HG03103 (cell line): ENCODE measurements at regions not wholly inside any gene's neighbourhood (a gene's known extent, or its start where the extent isn't known, plus 50 kb on each side); places are given as distances from the start of the nearest gene placed in this dataset.

ENCODE experiments used
- ATAC-seq: cut with Tn5 transposase; IDR thresholded peaks from one replicate; pipeline ENCODE4 v1.9.1; 2021; ENCODE audit warnings: low read depth; ENCODE audit not compliant: unreplicated experiment

DNA sequence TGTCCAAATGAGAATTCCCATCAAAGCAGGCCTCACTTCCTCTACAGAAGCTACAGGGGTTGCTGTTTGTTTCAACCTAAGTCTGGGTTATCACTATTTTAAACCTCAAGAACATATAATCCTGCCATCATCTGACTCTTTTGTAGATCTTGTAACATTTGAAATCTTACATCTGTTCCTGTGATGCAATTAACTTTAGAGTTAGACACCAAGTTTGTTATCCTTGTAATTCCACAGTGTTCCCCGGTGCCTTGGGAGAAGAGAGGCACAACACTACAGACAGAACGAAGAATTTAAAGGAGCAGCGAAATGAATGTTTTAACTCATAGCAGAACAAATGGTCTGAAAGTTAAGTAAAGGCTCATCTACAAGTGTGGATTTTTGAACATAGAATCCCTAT lies 116.1 kb downstream of the UCHL5 start:
- no peak for ATAC-seq

DNA sequence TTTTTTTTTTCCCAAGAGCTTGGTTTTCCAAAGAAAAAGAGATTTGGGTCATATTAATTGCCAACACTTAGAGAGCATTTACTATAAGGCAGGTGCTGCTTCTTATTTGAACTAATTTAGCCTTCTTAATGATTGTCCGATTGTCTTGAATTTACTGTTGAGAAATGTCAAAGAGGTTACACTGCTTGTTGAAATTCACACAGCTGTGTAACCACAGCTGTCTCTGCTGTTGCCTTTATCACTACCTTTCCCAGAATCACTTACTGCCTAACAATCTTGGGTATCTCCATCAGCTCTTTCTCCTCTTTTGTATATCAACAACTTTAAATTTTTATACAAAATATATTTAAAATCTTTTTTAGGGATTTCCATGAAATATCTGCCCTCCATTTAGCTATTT lies 115.6 kb downstream of the UCHL5 start:
- ATAC-seq: no peak

DNA sequence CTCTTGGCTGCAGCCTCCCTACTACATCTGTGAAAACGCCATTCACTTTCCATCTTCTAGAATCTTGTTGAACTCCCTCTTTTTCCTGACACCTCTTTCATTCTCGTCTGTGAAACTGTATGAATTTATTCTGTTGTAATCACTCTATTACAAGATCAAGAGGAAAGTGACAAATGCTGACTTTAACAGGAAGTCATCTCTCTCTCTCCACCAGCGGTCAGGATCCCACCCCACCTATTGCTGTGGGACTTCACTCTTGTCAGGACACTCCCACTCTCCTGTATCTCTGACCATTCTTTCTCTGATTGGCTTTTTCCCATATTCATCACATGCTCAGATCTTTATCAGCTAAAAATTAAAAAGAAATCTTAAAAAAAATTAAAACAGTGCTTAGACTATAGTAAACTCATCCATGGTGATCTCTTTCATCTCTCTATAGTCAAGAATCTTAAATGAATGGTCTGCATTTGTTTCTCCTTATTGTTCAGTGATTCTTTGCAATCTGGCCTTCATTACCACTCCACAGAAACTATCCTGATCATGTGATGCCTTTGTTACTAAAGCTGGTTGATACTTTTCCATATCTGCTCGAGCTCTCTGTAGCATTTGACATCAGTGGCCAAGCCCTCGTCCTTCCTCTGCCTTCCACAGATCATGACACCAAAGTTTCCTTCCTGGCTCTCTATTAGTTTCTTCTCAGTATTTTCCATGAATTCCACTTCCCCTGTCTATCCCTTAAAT lies 113.6 kb downstream of the UCHL5 start:
- no peak for ATAC-seq

DNA sequence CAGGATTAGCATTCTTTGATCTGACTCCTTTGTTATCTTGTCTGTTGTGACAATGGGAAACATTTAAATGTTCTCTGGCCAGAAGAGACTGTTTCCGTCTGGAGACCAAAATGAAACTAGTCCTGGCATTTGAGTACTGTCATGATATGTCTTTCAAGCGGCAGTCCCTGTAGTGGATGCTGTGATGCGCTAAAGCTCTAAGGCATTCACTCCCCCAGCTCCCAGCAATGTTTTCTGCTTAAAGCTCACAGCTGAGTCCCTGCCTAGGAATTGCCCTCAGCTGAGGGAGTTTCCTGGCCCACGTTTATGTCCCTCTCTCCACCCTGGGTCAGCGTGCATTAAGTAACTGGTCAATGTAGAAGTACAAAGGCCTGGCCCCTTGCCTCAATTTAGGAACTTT lies 109.4 kb downstream of the UCHL5 start:
- no peak for ATAC-seq

DNA sequence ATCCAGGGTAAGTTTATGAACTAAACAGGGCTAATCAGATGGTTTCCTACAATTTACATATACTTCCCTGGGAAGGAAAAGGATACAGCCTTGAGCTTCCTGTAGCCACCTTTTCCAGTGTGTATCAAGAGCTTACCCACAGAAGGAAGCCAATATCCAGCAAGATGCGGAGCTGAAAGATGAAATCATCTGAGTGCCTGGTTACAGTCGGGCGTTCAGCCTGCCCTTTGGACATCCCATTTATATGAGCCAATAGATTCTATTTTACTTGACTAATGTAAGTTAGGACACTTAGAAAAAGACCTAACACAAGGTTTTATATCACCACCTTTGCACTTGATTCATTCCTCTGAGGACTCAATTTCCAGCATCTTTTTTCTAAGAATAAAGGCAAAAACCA lies 108.2 kb downstream of the UCHL5 start:
- ATAC-seq: no peak

DNA sequence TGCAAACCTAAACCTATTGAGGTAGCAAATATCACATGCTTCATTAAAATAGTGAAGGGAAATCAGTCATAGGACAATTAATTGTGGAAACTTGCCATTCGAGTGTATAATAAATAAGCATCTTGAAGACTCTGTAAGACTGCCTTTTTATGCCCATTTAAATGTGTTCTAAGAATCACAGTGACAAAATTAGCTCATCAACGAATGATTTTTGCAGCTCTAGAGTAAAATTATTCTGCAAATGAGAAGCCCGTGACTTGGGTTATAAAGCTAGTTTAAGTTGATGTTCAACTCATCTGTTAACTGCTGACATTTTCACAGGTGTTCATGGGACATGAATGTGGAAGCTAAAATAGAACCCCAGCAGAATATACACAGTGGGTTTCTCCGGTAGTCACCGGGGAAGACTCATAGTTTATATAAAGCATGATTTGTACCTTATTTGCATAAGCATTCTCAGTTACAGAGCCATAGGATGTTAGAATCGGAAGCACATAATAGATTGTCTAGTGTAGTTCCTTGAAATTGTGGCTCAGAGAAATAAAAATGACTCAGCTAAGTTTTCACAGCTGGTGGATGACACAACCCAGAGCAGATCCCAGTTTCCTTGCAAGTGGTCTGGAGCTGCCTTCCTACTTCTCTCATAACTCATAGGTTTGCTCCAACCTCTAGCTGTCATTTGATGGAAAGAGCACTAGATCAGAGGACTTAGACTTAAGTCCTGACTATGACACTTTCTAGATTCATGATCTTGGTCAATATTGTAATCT lies 107.3 kb downstream of the UCHL5 start:
- ATAC-seq: peak; percentile 97

DNA sequence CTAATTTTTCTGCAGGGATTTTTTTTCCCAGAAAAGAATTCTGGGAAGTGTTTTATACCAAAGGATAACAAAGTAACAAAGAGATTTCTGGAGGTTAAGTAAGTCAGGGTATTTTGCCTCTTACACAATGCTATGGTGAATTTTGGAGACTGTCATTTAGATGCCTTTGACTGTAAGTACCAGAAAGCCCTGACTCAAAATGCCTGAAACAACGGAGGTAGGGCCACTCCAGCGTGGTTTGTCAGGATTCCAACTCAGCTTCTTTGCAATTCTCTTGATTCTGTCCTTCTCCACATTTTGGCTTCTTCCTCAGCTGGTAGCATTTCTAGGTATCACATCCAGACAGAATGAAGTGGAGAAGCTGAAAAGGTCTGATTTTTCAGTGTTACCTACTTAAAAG lies 106.5 kb downstream of the UCHL5 start:
- no peak for ATAC-seq

DNA sequence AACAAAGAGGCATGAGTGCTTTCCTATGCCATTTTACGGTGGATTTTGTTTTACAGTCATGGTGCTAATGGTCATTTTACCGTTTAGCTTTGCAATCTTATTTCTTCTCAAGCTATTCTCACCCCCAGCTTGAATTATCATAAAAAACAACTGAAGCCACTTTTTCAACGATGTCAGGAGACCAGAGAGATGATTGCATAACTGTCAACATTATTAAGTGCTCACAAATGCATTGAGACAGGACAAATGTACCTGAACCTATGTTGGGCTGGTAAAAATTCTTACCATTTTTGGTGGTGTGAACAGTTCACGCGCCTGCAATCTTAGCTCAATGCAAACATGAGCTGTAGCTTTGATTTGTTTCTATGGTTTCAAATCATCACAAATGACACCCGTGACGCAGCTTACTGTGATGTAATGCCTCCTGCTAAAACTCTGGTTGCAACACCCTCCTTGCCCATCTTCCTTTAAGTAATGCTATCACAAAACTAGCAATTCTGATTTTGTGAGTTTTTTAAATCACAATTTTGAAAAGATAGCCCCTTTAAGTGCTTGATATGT lies 104.4 kb downstream of the UCHL5 start:
- ATAC-seq: no peak

DNA sequence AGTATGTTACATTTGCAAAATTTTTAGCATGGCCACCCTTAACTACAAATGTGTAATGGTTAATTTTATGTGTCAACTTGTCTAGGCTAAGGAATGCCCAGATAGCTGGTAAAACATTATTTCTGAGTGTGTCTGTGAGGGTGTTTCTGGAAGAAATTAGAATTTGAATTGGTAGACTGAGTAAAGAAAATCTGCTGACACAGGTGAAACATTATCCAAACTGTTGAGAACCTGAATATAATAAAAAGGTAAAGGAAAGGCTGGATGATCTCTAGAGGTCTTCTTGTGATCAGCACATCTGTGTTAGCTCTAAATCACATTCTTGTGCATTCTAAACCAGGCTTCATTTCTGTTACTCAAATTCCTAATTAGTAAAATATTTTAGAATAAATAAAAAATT lies 100.8 kb downstream of the UCHL5 start:
- no peak for ATAC-seq

DNA sequence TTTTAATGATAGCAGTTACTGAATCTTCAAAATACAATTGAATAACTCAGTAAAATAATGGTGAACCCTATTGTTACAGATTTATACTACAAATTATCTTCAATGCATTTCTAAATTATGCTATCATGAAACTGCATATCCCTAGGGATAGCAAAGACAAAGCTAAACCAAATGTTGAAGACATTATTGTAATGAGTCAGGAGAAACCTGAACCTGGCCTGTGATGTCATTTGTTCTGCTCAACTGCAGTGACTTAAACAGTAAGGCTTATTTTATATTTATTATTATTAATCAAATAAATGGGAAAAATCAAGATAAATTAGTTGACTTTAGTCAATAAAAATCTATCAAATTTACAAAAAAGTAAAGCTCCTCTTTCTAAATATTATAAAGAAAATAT lies 100.3 kb downstream of the UCHL5 start:
- no peak for ATAC-seq

DNA sequence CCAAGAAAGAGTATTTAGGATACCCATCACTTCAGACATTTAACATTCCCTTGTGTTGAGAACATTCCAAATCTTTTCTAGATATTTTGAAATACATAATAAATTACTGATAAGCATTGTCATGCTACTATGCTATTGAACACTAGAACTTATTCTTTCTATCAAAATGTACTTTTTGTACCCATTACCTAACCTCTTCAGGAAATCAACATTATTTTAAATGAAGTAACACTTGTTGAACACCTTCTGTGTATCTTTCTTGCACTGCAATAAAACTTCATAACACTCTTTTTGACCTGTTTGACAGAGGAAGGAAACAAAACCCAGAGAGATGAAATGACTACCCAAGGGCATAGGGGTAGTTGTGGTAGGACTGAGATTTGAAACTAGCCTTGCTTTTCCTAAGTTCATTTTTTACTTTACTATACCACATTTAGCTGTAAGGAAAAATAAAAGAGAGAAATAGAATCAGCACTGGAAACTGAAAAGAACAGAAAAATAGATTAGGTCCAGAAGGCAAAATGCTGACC lies 99.4 kb downstream of the UCHL5 start:
- no peak for ATAC-seq
